ENCODE measurements at regions not wholly inside any gene's neighbourhood (a gene's known extent, or its start where the extent isn't known, plus 50 kb on each side); places are given as distances from the start of the nearest gene placed in this dataset.
A peak's percentile ranks its signal among the peaks of the same experiment; 100 is the strongest.
"Not testable (repeated sequence)": the region's sequence is repeated elsewhere in the genome, so short reads cannot be mapped to it uniquely, and the experiment has no call there.

GRCh38 chr3:176321532-176321931 lies 875.8 kb downstream of the TBL1XR1 start:
- not testable (repeated sequence) for DNase-seq

- DNase-seq, result no peak
These were observed 876.2 kb downstream of the TBL1XR1 start for GRCh38 chr3:176321099-176321498.

GRCh38 chr3:176313426-176313825 lies 883.9 kb downstream of the TBL1XR1 start:
- no peak for DNase-seq

GRCh38 chr3:176310641-176311040 lies 886.6 kb downstream of the TBL1XR1 start:
- DNase-seq, result no peak

GRCh38 chr3:176302271-176302670 lies 895.0 kb downstream of the TBL1XR1 start:
- DNase-seq, result no peak

GRCh38 chr3:176296066-176296597 lies 901.1 kb downstream of the TBL1XR1 start:
- peak; percentile 16 for DNase-seq

GRCh38 chr3:176293276-176293675 lies 904.0 kb downstream of the TBL1XR1 start:
- DNase-seq, result peak; percentile 5

GRCh38 chr3:176286476-176287085 lies 910.7 kb downstream of the TBL1XR1 start:
- DNase-seq, result peak; percentile 8

GRCh38 chr3:176275538-176275937 lies 921.7 kb downstream of the TBL1XR1 start:
- DNase-seq, result no peak

GRCh38 chr3:176275113-176275512 lies 922.2 kb downstream of the TBL1XR1 start:
- DNase-seq, result no peak

- no peak for DNase-seq
These were observed 923.1 kb downstream of the TBL1XR1 start for GRCh38 chr3:176274161-176274560.

GRCh38 chr3:176262071-176262470 lies 935.2 kb downstream of the TBL1XR1 start:
- no peak for DNase-seq

GRCh38 chr3:176247191-176247590 lies 950.1 kb downstream of the TBL1XR1 start:
- no peak for DNase-seq

GRCh38 chr3:176219970-176220369 lies 977.3 kb downstream of the TBL1XR1 start:
- no peak for DNase-seq

GRCh38 chr3:176214758-176215157 lies 982.5 kb downstream of the TBL1XR1 start:
- no peak for DNase-seq

GRCh38 chr3:176213314-176213713 lies 984.0 kb downstream of the TBL1XR1 start:
- DNase-seq, result not testable (repeated sequence)

- no peak for DNase-seq
These were observed 988.4 kb downstream of the TBL1XR1 start for GRCh38 chr3:176208915-176209314.

- no peak for DNase-seq
These were observed 989.0 kb downstream of the TBL1XR1 start for GRCh38 chr3:176208283-176208682.

- no peak for DNase-seq
These were observed 990.5 kb downstream of the TBL1XR1 start for GRCh38 chr3:176206809-176207208.

GRCh38 chr3:176202652-176203051 lies 994.6 kb downstream of the TBL1XR1 start:
- DNase-seq, result no peak

- DNase-seq, result no peak
These were observed 1004.1 kb downstream of the TBL1XR1 start for GRCh38 chr3:176193032-176193730.

- no peak for DNase-seq
These were observed 1006.5 kb downstream of the TBL1XR1 start for GRCh38 chr3:176190755-176191154.

- no peak for DNase-seq
These were observed 1014.1 kb downstream of the TBL1XR1 start for GRCh38 chr3:176183181-176183580.

GRCh38 chr3:176174060-176174459 lies 1023.2 kb downstream of the TBL1XR1 start:
- DNase-seq, result no peak
